Neural crest cell (in vitro differentiated cells): ENCODE measurements at regions not wholly inside any gene's neighbourhood (a gene's known extent, or its start where the extent isn't known, plus 50 kb on each side); places are given as distances from the start of the nearest gene placed in this dataset.

Experiments
- DNase-seq: peaks from one replicate; pipeline ENCODE4 v3.0.0; 2021; ENCODE audit warnings: low read depth, mixed read lengths, low spot score
- H3K27ac Mint-ChIP-seq: one replicate; pipeline ENCODE4 v1.8.0; 2021; ENCODE audit warnings: mild to moderate bottlenecking, mixed read lengths; ENCODE audit not compliant: unreplicated experiment
- H3K27me3 Mint-ChIP-seq: 2 replicates; pipeline ENCODE4 v1.8.0; 2021; ENCODE audit warnings: low read depth, mild to moderate bottlenecking, mixed read lengths
- H3K36me3 Mint-ChIP-seq: 2 replicates; pipeline ENCODE4 v1.8.0; 2021; ENCODE audit warnings: low read depth, mild to moderate bottlenecking, mixed read lengths
- H3K4me1 Mint-ChIP-seq: 2 replicates; pipeline ENCODE4 v1.8.0; 2021; ENCODE audit warnings: mixed read lengths
- H3K4me3 Mint-ChIP-seq: one replicate; pipeline ENCODE4 v1.8.0; 2021; ENCODE audit warnings: mild to moderate bottlenecking, mixed read lengths
- H3K9me3 Mint-ChIP-seq: 2 replicates; pipeline ENCODE4 v1.8.0; 2021; ENCODE audit warnings: mixed read lengths
- CTCF ChIP-seq: fragments of 200-600 bp; sonication (generic); conservative IDR thresholded peaks from 2 replicates; pipeline ENCODE4 v1.5.0; 2021; ENCODE audit warnings: antibody characterized with exemption, mild to moderate bottlenecking

DNA sequence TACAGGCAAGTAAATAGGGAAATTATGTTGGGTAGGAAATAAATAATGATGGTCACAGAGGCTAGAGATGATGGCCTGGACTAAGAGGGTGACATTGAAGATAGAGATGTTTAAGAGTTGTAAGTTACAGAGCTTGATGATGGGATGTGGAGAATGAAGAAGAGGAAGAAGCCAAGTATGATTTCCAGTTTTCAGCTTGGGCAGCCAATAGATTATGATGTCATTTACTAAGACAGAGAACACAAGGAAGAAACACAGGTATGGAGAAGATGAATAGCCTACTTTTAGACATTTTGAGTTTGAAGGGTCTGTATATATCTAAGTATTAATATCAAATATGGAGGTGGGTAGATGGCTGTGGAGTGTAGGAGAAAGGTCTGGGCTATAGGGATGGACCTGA lies 56.0 kb upstream of the PRELP start:
- H3K9me3 Mint-ChIP-seq: peaks cover 6% of the 10 kb centered on the region
- H3K4me1 Mint-ChIP-seq: peaks cover 14% of the 10 kb centered on the region
- TF ChIP-seq CTCF: no peak
- DNase-seq: no peak
- H3K27me3 Mint-ChIP-seq: peaks cover 3% of the 10 kb centered on the region
- H3K4me3 Mint-ChIP-seq: no peak overlapping the region
- H3K27ac Mint-ChIP-seq: peak overlapping the region; percentile 14
- peaks cover 3% of the 10 kb centered on the region for H3K36me3 Mint-ChIP-seq

DNA sequence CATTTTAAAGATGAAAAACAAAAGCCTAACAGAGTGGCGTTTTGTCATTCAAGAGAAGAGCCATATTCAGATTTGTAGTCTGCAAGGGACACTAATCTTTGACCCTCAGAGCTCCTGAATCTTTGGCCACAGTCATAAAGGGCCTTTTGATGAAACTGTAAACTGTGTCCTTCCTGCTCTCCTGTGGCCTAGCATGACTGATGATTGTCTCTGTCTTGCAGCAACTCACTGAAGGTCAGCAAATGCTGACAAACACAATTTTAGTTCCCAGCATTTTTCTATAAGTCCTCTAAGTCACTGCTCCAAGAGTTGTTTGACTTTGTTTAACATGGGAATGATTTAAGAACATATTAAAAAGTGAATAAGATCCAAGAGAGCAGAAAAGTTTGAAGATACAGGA lies 55.3 kb upstream of the PRELP start:
- Mint-ChIP-seq H3K4me1 (peaks cover 18% of the 10 kb centered on the region), H3K27ac (no peak overlapping the region), H3K9me3 (peaks cover 6% of the 10 kb centered on the region), H3K27me3 (no peaks in the 10 kb centered on the region), H3K4me3 (no peak overlapping the region), H3K36me3 (no peaks in the 10 kb centered on the region)
- DNase-seq: no peak
- TF ChIP-seq CTCF: no peak

GRCh38 chr1:203421246-203421645 lies 54.4 kb upstream of the PRELP start:
- peaks cover 18% of the 10 kb centered on the region for H3K4me1 Mint-ChIP-seq
- H3K27ac Mint-ChIP-seq: no peak overlapping the region
- no peak overlapping the region for H3K4me3 Mint-ChIP-seq
- no peaks in the 10 kb centered on the region for H3K27me3 Mint-ChIP-seq
- H3K36me3 Mint-ChIP-seq: no peaks in the 10 kb centered on the region
- peaks cover 3% of the 10 kb centered on the region for H3K9me3 Mint-ChIP-seq
- no peak for TF ChIP-seq CTCF
- DNase-seq: no peak

DNA sequence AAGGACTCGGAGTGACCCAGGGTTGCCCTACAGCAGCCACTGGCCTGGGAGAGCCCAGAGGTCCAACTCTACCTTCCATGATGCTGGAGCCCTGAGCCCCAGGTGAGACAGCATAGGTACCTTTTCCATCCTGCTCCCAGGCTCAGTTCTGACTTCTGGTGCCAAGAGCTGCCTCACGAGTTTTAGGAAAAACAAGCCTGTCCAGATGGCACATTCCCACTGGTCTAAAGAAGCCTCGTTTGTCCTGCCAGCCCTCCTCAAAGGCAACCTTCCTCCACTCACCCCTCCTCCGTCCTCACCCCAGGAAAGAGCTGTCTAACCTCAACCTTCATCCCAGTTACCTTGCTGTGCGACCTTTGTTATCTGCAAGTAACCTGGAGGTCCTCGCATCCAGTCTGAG lies 53.5 kb upstream of the PRELP start:
- TF ChIP-seq CTCF: no peak
- DNase-seq: no peak
- Mint-ChIP-seq H3K36me3 (no peaks in the 10 kb centered on the region), H3K9me3 (no peaks in the 10 kb centered on the region), H3K27me3 (peaks cover 1% of the 10 kb centered on the region), H3K4me3 (no peak overlapping the region), H3K27ac (no peak overlapping the region), H3K4me1 (peaks cover 25% of the 10 kb centered on the region)

DNA sequence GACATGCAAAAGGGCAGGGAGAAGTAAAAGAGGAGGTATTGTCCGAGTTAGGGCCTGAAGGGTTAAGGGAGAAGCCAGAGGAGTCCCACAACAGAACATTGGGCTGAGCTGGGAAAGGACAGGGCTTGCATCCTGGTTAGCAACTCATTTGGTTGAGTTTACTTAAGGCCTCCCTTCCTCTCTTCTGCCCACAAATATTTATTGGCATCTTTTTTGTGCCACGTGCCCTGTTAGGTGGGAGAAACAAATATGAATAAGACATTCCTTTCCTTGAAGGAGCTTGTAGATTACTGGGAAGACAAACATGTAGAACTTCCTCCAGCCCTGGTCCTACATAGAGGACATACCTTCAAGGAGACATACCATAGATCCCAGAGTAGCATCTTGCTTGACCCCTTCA lies 53.0 kb upstream of the PRELP start:
- Mint-ChIP-seq H3K9me3 (no peaks in the 10 kb centered on the region), H3K27me3 (peaks cover 3% of the 10 kb centered on the region), H3K36me3 (no peaks in the 10 kb centered on the region), H3K27ac (no peak overlapping the region), H3K4me3 (no peak overlapping the region), H3K4me1 (peaks cover 28% of the 10 kb centered on the region)
- no peak for TF ChIP-seq CTCF
- DNase-seq: no peak

GRCh38 chr1:203424285-203424684 lies 51.3 kb upstream of the PRELP start:
- Mint-ChIP-seq H3K27me3 (peaks cover 3% of the 10 kb centered on the region), H3K27ac (no peak overlapping the region), H3K4me3 (no peak overlapping the region), H3K4me1 (peaks cover 32% of the 10 kb centered on the region), H3K36me3 (no peaks in the 10 kb centered on the region), H3K9me3 (no peaks in the 10 kb centered on the region)
- DNase-seq: no peak
- TF ChIP-seq CTCF: no peak
